NCI-H146 treated with DMSO at 0.1 percent for 48 hours (cell line): ENCODE measurements at regions not wholly inside any gene's neighbourhood (a gene's known extent, or its start where the extent isn't known, plus 50 kb on each side); places are given as distances from the start of the nearest gene placed in this dataset.
"Not testable (repeated sequence)": the region's sequence is repeated elsewhere in the genome, so short reads cannot be mapped to it uniquely, and the experiment has no call there.

Experiments
- DNase-seq: peaks from one replicate; lab custom pipeline; 2025; ENCODE audit not compliant: unreplicated experiment; lab: John Stamatoyannopoulos, UW

- DNase-seq: no peak
Observed at GRCh38 chr4:188282471-188283232, 143.4 kb downstream of the TRIML1 start.

DNA sequence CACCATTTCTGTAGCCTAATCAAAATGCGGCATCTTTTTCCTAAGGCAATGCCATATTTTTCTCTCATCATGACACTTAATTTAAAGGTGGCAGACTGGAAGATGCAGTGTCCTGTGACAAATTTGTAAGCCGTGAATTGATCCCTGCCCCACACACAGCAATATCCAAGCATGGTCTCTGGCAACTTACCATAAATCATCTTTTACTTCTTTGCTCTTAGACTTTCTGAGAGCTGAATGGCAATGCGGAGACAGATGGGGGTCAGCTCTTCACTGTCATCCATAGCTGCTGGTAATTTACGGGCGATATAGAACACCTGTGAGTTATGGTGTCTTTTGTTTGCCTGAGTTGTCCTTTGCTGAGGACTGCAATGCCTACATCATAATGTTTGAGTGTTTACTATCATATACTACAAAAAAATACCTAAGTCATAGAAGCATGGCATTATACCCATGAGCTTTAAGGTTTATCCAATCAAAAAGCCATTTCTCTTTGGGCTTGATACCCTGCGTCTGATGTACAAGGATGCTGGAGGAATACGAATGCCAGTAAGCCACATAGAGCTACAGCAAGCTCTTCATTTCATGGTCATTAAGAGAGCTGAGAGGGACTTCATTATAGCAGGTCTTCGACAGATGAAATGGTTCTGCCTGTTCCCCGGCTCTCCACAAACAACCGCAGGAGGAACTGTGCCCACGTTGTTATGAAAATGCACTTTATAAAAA is 148.1 kb downstream of the TRIML1 start:
- DNase-seq: no peak

- DNase-seq: no peak
Observed at GRCh38 chr4:188289531-188290125, 150.4 kb downstream of the TRIML1 start.

DNA sequence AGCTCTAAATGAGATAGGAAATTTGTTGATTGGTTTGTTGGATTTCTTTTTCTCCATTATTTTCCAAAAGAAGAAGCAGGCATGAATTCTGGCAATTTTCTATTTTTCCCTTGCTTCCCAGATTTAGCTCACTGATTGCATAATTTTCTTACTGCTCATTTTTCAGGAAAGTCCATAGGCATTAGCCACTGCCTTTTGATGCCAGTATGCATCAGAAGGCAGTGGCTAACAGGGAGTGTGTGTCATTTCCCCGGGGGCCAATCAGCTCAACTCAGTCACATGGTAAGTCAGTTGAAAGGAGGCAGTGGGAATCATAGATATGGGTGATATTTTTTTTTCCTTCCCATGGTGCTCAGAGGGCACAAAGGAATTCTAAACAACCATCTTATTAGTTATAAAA is 156.7 kb downstream of the TRIML1 start:
- no peak for DNase-seq

- no peak for DNase-seq
Observed at GRCh38 chr4:188296331-188296730, 157.1 kb downstream of the TRIML1 start.

DNA sequence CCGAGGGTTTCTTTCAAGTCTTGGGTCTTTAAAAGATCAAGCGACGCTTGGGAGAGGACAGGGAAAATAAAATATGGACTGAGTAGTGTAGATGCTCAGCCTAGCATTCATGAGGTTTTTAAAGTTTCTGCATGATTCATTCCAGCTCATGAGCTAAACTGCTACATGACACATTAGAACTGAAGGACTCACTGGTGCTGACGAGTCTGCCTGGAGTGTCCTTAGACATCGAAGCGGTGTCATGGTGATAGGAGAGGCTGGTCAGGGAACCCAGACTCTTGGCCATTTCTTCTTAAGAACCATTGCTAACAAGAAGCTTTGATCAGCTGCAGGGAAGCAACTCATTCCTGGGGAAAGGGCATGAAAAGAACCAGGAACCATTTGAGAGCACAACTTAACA is 158.6 kb downstream of the TRIML1 start:
- no peak for DNase-seq

DNA sequence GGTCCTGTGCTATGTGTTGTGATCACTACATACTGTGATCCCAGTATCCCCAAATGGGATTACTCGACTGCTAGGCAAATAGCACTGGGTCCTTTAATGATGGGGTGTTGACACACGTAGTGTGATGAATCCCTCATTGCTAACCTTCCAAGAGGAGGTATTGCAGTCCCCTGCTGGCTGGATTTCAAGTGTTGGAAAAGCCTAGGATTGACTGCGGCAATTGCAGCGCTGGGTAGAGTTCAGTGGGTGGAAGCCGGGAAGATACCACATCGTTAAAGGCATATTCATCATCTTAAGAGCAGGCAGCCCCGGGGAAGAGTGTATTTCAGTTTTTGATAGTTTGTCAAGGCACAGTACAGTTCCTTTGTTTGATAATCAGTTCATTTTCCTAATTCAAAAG is 159.9 kb downstream of the TRIML1 start:
- DNase-seq: no peak

GRCh38 chr4:188300385-188300784 is 161.1 kb downstream of the TRIML1 start:
- DNase-seq: no peak

DNA sequence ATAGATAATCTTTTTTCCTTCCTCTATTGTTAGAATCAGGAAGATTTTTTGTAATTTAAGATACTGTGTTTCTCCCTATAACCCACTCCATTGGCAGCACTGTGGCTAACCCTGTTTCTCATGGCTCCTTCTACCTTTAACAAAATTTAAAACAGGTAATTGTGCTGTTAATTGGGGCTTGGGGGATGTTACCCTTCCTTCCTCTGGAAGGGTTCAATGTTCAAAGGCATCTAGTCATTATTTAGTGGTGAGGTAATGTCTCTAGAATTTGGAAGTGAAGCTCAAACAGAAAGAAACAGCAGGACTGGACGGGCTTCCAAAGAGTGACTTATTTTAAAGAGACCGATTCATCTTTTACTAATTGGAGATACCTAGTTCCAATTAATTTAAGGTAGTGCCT is 166.4 kb downstream of the TRIML1 start:
- no peak for DNase-seq

DNA sequence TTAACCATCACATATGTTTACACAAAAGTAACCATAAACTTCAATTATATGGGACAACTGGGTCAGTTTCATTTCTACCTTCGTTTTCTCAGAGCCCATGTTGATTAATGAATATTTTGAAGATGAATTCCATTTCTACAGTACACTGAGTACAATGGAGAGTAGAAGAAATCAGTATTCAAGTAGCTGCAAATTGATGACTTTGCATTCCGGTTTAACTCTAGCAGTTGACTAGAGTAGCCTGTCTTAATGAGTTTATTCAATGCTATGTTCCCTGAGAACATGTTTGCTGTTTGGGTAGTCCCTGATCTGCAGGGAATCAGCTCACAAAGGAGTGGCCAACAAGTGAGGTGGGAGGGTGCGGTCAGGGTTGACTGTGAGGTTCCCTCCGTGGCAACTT is 168.3 kb downstream of the TRIML1 start:
- DNase-seq: no peak

GRCh38 chr4:188308142-188308541 is 168.9 kb downstream of the TRIML1 start:
- no peak for DNase-seq

DNA sequence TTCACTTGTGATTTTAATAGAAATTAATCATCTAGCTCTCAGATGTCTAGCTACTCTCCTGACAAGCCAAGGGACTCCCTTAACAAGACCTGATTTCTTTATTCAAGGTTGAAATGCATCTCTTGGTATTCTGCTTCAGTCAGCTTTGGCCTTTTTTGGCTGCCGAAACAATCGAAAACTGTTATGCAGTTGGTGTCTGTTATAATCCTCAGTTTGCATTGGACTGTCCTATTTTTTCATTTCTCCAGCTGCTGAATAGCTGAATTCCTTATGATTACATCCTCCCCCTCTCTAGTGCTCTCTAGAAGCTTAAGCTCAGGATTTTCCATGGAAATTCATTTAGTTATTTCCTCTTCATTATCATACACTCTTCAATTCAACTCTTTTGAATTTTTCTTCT is 177.2 kb downstream of the TRIML1 start:
- no peak for DNase-seq

DNA sequence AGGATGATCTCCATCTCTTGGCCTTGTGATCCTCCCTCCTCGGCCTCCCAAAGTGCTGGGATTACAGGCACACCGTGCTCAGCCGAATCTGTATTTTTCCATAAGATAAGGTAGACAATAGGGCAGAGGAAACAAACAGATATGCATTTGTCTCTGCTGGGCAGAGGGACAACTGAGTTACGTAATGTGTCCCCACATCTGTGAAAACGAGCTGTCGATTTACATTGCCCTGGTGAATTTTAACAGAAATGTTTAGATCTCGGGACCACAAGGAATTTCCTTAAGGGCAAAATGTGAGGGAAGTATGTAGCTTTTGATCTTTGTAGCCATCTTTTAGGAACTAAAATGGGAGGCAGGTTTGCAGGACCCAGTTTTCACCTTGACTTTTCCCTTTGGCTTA is 189.7 kb downstream of the TRIML1 start:
- no peak for DNase-seq

GRCh38 chr4:188329521-188329920 is 190.3 kb downstream of the TRIML1 start:
- no peak for DNase-seq

DNA sequence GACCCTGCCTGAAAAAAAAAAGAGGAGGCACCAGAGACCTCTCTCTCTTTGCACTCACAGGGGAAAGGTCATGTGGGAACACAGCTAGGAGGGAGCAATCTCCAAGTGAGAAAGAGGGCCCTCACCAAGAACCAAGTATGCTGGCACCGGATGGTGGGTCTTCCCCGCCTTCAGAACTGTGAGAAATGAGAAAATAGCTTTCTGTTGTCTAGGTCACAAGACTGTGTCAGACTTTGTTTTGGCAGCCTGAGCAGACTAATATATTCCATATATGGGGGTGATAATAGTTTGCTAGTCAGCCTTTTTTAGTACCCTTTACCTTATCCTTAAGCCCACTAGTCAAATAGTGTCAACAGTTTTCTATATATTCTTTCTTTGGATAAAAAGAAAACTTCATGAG is 193.0 kb downstream of the TRIML1 start:
- no peak for DNase-seq

DNA sequence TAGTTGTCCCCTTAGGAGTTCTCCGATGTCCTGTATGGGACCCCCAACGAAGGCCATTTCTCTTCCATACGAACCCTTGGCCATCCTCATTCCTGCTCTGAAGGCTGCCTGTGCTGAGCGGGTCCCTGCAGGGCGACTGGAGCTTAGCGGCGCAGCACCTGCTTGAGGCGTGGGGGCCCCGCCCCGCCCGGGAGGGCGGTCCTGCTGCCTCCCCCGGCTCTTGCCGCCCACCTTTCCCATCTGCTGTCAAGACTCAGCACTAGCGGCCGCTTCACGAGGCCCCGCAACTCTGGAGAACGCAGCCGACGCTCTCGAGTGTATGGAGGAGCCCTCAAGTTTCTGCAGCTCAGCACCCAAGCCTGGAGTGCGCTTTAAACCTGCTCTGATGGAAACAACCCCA is 197.7 kb downstream of the TRIML1 start:
- no peak for DNase-seq

- no peak for DNase-seq
Observed at GRCh38 chr4:188341428-188341827, 202.2 kb downstream of the TRIML1 start.

- no peak for DNase-seq
Observed at GRCh38 chr4:188346171-188346809, 207.0 kb downstream of the TRIML1 start.

DNA sequence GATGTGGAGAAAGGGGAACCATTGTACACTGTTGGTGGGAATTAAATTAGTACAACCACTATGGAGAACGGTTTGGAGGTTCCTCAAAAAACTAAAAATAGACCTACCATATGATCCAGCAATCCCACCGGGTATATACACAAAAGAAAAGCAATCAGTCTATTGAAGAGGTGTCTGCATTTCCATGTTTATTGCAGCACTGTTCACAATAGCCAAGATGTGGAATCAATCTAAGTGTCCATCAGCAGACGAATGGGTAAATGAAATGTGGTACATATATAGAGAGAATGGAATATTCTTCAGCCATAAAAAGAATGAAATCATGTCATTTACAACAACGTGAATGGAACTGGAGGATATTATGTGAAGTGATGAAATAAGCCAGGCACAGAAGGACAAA is 208.1 kb downstream of the TRIML1 start:
- no peak for DNase-seq

DNA sequence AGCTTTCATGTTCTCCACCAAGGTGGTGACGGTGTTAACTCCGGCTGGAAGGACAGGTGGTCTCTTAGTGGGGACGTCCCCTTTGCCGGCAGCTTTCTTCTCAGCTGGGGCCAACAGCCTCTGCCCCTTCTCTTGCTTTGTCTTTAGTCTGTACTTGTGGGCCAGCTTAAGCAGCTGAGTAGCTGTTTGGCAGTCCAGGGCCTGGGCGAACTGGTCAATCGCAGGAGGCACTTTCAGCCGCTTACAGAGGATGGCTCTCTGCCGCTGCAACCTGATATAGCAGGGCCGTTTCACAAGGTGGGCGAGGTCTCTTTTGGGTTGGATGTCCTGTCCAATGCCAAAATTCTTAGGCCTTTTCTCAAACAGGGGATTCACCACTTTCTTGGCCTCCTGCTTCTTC is 210.3 kb downstream of the TRIML1 start:
- not testable (repeated sequence) for DNase-seq

- no peak for DNase-seq
Observed at GRCh38 chr4:188363196-188363595, 224.0 kb downstream of the TRIML1 start.

DNA sequence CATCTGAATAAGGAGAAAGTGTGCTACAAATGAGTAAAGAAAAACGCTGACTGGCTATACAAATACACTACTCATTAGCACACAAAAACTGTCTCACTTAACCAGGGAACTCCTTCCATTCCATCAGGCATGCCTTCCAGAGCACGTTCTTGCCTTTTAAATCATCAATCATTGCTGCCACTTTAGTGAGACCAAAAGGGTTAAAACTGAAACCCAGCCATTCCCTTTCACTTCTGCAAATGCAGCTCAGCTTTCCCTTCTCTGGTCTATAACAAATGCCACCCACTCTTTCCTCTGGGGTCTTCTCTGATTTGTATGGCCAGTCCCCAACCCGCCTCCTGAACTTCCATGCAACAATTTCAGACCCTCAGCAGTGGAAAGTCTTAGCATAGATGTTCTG is 231.5 kb downstream of the TRIML1 start:
- no peak for DNase-seq
